GM10266 (cell line): ENCODE measurements at regions not wholly inside any gene's neighbourhood (a gene's known extent, or its start where the extent isn't known, plus 50 kb on each side); places are given as distances from the start of the nearest gene placed in this dataset.
"Not testable (repeated sequence)": the region's sequence is repeated elsewhere in the genome, so short reads cannot be mapped to it uniquely, and the experiment has no call there.

Experiments
- DNase-seq: peaks from one replicate; pipeline ENCODE4 v3.0.0; 2012; ENCODE audit errors: extremely low spot score
- TF ChIP-seq, protein P1 (sequence below): IDR thresholded peaks from 2 replicates; pipeline ENCODE4 v1.5.1; 2012; ENCODE audit warnings: mild to moderate bottlenecking, low read depth; ENCODE audit not compliant: control insufficient read depth, insufficient read depth; ENCODE audit errors: missing control alignments

DNA sequence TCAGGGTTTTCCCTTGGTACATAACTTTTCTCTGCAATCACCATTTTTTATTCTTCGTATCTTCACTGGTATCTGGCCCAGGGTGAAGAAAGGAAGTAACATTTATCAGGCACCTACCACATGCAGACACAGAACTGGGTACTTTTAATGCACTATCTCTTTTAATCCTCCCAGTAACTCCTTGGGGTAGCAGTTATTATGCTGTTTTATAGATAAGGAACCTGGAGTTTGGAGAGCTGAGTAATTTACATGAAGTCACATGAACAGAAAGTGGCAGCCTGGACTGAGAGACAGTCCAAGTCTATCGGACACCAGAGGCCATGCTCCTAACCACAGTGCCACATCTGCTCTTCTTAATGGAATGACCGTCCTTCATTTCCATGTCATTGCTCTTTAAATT is 117.1 kb upstream of the PODXL start:
- TF ChIP-seq, protein P1, sequence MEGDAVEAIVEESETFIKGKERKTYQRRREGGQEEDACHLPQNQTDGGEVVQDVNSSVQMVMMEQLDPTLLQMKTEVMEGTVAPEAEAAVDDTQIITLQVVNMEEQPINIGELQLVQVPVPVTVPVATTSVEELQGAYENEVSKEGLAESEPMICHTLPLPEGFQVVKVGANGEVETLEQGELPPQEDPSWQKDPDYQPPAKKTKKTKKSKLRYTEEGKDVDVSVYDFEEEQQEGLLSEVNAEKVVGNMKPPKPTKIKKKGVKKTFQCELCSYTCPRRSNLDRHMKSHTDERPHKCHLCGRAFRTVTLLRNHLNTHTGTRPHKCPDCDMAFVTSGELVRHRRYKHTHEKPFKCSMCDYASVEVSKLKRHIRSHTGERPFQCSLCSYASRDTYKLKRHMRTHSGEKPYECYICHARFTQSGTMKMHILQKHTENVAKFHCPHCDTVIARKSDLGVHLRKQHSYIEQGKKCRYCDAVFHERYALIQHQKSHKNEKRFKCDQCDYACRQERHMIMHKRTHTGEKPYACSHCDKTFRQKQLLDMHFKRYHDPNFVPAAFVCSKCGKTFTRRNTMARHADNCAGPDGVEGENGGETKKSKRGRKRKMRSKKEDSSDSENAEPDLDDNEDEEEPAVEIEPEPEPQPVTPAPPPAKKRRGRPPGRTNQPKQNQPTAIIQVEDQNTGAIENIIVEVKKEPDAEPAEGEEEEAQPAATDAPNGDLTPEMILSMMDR = no peak
- DNase-seq = no peak

- TF ChIP-seq, protein P1 = no peak
- no peak for DNase-seq
Measured at GRCh38 chr7:131670406-131670805, 114.0 kb upstream of the PODXL start.

GRCh38 chr7:131667699-131668098 is 111.3 kb upstream of the PODXL start:
- no peak for DNase-seq
- TF ChIP-seq, protein P1 = no peak

DNA sequence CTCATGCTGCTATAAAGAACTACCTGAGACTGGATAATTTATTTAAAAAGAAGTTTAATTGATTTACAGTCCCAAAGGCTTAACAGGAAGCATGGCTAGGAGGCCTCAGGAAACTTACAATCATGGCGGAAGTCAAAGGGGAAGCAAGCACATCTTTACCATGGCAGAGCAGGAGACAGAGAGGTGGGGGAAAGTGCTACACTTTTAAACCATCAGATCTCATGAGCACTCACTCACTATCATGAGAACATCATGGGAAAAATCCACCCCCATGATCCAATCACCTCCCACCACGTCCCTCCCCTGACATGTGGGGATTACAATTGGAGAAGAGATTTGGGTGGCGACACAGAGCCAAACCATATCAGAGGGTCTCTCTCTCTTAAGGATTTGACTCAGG is 108.6 kb upstream of the PODXL start:
- DNase-seq = no peak
- TF ChIP-seq, protein P1 = no peak

DNA sequence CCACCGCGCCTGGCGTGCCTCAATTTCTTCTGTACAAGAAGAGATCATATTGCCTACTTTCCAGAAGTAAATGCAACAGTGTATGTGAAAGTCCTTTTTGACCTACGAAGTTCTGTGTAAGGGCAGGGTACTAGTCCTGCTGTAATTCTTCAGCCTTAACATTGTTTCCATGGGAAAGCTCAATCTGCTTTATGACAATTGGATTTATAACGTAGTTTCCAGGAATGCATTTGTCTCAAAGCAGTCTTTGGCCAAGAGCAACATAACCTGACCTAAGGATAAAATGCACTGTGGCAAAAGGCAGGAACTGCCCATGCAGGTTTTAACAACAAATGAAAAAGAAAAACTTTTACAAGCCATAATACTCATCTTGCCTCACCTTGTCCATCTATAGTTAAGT is 108.1 kb upstream of the PODXL start:
- TF ChIP-seq, protein P1 = no peak
- DNase-seq = no peak

DNA sequence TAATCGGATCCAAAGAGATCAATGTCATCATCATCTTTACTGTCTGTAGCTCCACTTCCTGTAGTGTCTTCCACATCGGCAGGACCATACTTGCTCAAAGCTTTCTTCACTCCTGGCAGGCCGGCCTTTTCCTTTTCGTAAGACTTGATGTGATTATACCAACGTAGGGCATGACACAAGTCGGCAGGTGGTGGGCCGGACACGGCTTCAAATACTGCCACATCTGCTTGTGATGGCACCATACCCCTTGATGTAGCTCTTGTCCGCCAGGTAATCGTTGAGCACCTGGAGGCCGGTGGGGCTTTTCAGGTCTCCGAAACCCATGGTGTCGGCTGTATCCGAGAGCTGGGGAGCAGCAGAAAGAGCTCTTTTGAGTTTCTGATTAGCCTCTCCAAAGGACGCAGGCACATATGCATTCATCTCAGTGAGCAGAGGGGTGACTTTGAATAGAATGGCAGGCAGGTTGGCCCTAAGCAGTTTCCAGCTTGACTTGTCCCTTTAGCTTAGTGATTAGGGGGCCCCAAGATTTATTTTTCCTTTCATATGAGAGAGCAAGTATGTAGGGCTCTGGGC is 106.0 kb upstream of the PODXL start:
- not testable (repeated sequence) for DNase-seq

GRCh38 chr7:131657881-131658280 is 101.5 kb upstream of the PODXL start:
- TF ChIP-seq, protein P1 = no peak
- DNase-seq = no peak
